ENCODE measurements at regions not wholly inside any gene's neighbourhood (a gene's known extent, or its start where the extent isn't known, plus 50 kb on each side); places are given as distances from the start of the nearest gene placed in this dataset.

DNA sequence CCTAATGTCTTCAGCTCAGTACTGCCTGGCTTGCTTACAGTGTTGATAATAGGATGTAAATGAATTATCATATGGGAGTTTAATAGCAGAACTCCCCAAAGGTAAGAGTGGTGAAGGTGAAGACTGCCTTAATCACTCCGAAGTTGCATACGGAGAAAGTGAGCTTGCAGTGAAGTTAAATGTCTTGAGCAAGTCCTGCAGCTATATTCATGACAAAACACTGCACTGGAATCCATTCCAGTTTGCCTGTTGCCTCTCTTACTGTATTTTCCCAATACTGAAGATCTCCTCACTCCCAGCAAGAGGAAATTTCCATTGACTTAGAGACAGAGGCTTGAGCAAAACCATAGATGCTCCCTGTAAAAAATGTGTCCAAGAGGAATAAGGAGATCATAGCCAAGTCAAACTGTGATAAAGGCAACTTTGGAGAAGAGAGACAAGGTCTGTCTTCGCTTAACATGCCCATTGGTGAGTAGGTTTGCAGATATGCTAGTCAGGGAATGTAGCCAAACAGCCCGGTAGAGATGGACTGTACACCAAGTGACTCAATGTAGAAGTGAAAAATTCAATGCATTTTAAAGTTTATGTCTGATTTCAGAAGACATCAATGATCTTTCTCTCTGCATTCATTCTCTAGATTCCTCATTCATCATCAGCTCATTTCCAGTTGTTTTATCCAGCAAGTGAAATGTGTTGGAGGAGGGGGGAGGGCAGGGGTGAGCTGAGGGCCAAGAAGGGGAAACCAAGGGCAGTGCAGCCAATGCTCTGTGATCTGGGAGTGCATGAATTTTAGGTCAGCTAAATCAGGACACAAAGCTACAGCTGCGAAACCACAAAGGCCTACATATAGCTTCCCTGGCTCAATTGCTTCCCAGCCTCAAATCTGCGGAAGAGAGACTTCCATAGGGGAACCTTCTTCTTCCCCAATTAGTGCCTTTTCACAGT, 667.1 kb upstream of the NR2F2 start:
- TF ChIP-seq, protein P1, sequence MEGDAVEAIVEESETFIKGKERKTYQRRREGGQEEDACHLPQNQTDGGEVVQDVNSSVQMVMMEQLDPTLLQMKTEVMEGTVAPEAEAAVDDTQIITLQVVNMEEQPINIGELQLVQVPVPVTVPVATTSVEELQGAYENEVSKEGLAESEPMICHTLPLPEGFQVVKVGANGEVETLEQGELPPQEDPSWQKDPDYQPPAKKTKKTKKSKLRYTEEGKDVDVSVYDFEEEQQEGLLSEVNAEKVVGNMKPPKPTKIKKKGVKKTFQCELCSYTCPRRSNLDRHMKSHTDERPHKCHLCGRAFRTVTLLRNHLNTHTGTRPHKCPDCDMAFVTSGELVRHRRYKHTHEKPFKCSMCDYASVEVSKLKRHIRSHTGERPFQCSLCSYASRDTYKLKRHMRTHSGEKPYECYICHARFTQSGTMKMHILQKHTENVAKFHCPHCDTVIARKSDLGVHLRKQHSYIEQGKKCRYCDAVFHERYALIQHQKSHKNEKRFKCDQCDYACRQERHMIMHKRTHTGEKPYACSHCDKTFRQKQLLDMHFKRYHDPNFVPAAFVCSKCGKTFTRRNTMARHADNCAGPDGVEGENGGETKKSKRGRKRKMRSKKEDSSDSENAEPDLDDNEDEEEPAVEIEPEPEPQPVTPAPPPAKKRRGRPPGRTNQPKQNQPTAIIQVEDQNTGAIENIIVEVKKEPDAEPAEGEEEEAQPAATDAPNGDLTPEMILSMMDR (conservative IDR thresholded peaks at IDR 0.05; ENCODE audit: low read depth, low read length): no peak
- TF ChIP-seq EZH2 (IDR thresholded peaks at IDR 0.05; ENCODE audit: borderline replicate concordance, low read depth, low read length, poor library complexity, severe bottlenecking): no peak
